PFSK-1 (cell line): ENCODE measurements at regions not wholly inside any gene's neighbourhood (a gene's known extent, or its start where the extent isn't known, plus 50 kb on each side); places are given as distances from the start of the nearest gene placed in this dataset.

Source experiments
- FOXP2 ChIP-seq: optimal IDR thresholded peaks from 2 replicates; pipeline ENCODE3; 2011; ENCODE audit warnings: borderline replicate concordance, control low read depth, inconsistent platforms; ENCODE audit not compliant: insufficient read depth; ENCODE audit errors: extremely low read length, extremely low read depth
- POLR2AphosphoS5 ChIP-seq: IDR thresholded peaks from 2 replicates; pipeline ENCODE4 v1.6.1; 2012; ENCODE audit warnings: low read depth, mild to moderate bottlenecking, control low read depth, low read length, moderate library complexity
- TAF1 ChIP-seq: IDR thresholded peaks from 2 replicates; pipeline ENCODE4 v1.6.1; 2012; ENCODE audit warnings: low read length, control low read depth, borderline replicate concordance; ENCODE audit not compliant: insufficient read depth
- TF ChIP-seq, protein P1 (sequence below), 2 experiments: IDR thresholded peaks; 2 replicates each; pipeline versions ENCODE4 v1.6.1 to v1.8.0; 2011 to 2012; ENCODE audit warnings: low read depth in 2 of 2, low read length in 2 of 2, control low read depth in 1 of 2, inconsistent platforms in 1 of 2, mild to moderate bottlenecking in 1 of 2, moderate library complexity in 1 of 2; ENCODE audit not compliant: insufficient read depth in 1 of 2

- no peak for TF ChIP-seq POLR2AphosphoS5
- TF ChIP-seq FOXP2: no peak
- no peak for TF ChIP-seq TAF1
- TF ChIP-seq, protein P1, sequence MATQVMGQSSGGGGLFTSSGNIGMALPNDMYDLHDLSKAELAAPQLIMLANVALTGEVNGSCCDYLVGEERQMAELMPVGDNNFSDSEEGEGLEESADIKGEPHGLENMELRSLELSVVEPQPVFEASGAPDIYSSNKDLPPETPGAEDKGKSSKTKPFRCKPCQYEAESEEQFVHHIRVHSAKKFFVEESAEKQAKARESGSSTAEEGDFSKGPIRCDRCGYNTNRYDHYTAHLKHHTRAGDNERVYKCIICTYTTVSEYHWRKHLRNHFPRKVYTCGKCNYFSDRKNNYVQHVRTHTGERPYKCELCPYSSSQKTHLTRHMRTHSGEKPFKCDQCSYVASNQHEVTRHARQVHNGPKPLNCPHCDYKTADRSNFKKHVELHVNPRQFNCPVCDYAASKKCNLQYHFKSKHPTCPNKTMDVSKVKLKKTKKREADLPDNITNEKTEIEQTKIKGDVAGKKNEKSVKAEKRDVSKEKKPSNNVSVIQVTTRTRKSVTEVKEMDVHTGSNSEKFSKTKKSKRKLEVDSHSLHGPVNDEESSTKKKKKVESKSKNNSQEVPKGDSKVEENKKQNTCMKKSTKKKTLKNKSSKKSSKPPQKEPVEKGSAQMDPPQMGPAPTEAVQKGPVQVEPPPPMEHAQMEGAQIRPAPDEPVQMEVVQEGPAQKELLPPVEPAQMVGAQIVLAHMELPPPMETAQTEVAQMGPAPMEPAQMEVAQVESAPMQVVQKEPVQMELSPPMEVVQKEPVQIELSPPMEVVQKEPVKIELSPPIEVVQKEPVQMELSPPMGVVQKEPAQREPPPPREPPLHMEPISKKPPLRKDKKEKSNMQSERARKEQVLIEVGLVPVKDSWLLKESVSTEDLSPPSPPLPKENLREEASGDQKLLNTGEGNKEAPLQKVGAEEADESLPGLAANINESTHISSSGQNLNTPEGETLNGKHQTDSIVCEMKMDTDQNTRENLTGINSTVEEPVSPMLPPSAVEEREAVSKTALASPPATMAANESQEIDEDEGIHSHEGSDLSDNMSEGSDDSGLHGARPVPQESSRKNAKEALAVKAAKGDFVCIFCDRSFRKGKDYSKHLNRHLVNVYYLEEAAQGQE (IDR thresholded peaks at IDR 0.05; ENCODE audit: insufficient read depth in 1 of 2, low read depth in 2 of 2, low read length in 2 of 2): no peak
Observed at GRCh38 chr6:15843226-15843625, 180.4 kb upstream of the DTNBP1 start.
